ENCODE measurements at regions not wholly inside any gene's neighbourhood (a gene's known extent, or its start where the extent isn't known, plus 50 kb on each side); places are given as distances from the start of the nearest gene placed in this dataset.
"Not testable (repeated sequence)": the region's sequence is repeated elsewhere in the genome, so short reads cannot be mapped to it uniquely, and the experiment has no call there.

- Histone ChIP-seq H3K36me3 (replicated peaks) (no peaks in the 10 kb centered on the region), H3K4me3 (ENCODE audit: low read depth, low read length) (no peak overlapping the region), H3K27ac (no peak overlapping the region), H3K27me3 (replicated peaks) (no peaks in the 10 kb centered on the region)
- in situ Hi-C loops (cut with HindIII; ENCODE audit: low pct_ligation_motif_present, low sequenced_read_pairs): no loop called here
- TF ChIP-seq, protein P1, sequence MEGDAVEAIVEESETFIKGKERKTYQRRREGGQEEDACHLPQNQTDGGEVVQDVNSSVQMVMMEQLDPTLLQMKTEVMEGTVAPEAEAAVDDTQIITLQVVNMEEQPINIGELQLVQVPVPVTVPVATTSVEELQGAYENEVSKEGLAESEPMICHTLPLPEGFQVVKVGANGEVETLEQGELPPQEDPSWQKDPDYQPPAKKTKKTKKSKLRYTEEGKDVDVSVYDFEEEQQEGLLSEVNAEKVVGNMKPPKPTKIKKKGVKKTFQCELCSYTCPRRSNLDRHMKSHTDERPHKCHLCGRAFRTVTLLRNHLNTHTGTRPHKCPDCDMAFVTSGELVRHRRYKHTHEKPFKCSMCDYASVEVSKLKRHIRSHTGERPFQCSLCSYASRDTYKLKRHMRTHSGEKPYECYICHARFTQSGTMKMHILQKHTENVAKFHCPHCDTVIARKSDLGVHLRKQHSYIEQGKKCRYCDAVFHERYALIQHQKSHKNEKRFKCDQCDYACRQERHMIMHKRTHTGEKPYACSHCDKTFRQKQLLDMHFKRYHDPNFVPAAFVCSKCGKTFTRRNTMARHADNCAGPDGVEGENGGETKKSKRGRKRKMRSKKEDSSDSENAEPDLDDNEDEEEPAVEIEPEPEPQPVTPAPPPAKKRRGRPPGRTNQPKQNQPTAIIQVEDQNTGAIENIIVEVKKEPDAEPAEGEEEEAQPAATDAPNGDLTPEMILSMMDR (IDR thresholded peaks at IDR 0.05; ENCODE audit: low read depth, low read length, missing control alignments): no peak
- DNase-seq: no peak
Measured at GRCh38 chr3:56955492-56956111, 104.9 kb upstream of the SPATA12 start.

DNA sequence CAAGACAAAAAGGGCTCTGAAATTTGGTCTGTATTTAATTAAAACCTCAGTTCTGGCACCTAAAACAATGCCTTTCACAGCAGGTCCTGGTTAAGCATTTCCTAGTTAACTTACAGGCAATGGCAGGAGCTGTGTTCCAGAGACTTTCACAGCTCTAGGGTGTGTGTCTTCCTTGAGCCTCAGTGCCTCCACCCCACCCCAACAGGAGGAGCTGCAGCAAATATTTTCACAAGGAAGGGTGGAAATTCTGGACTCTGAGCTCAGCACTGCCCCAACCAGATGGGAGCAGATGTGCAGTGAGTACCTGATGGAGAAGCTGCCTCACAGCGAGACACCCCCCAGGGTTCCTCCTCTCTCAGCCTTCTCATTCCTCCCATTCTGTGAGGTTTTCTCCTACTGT, 106.3 kb upstream of the SPATA12 start:
- no peak overlapping the region for H3K4me3 ChIP-seq (ENCODE audit: low read depth, low read length)
- H3K27me3 ChIP-seq (replicated peaks): no peaks in the 10 kb centered on the region
- H3K36me3 ChIP-seq (replicated peaks): no peaks in the 10 kb centered on the region
- no peak for DNase-seq
- in situ Hi-C loops (cut with HindIII; ENCODE audit: low pct_ligation_motif_present, low sequenced_read_pairs): no loop called here
- no peak overlapping the region for H3K27ac ChIP-seq
- TF ChIP-seq, protein P1 (IDR thresholded peaks at IDR 0.05; ENCODE audit: low read depth, low read length, missing control alignments): no peak

- DNase-seq: no peak
- no peaks in the 10 kb centered on the region for H3K27me3 ChIP-seq (replicated peaks)
- no peak overlapping the region for H3K27ac ChIP-seq
- in situ Hi-C loops (cut with HindIII; ENCODE audit: low pct_ligation_motif_present, low sequenced_read_pairs): no loop called here
- TF ChIP-seq, protein P1 (IDR thresholded peaks at IDR 0.05; ENCODE audit: low read depth, low read length, missing control alignments): no peak
- no peaks in the 10 kb centered on the region for H3K36me3 ChIP-seq (replicated peaks)
- no peak overlapping the region for H3K4me3 ChIP-seq (ENCODE audit: low read depth, low read length)
Measured at GRCh38 chr3:56952846-56953245, 107.6 kb upstream of the SPATA12 start.

DNA sequence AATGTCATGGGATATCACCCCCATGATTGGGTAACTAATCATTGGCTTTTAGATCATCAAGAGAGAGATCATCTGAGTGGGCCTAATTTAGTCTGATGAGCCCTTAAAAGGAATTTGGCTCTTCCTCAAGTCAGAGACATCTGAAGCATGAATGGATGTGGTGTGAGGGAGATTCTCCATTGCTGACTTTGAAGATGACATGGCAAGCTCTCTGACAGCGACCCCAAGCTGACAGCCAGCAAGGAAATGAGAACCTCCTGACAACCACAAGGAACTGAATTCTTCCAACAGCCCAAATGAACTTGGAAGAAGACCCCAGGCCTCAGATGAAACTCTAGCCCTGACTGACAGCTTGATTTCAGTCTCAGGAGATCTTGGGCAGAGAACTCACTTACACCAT, 108.4 kb upstream of the SPATA12 start:
- Histone ChIP-seq H3K27ac (no peak overlapping the region), H3K27me3 (replicated peaks) (no peaks in the 10 kb centered on the region), H3K36me3 (replicated peaks) (no peaks in the 10 kb centered on the region), H3K4me3 (ENCODE audit: low read depth, low read length) (no peak overlapping the region)
- TF ChIP-seq, protein P1 (IDR thresholded peaks at IDR 0.05; ENCODE audit: low read depth, low read length, missing control alignments): no peak
- in situ Hi-C loops (cut with HindIII; ENCODE audit: low pct_ligation_motif_present, low sequenced_read_pairs): no loop called here
- no peak for DNase-seq

- in situ Hi-C loops (cut with HindIII; ENCODE audit: low pct_ligation_motif_present, low sequenced_read_pairs): no loop called here
- TF ChIP-seq, protein P1 (IDR thresholded peaks at IDR 0.05; ENCODE audit: low read depth, low read length, missing control alignments): no peak
- DNase-seq: no peak
- Histone ChIP-seq H3K4me3 (ENCODE audit: low read depth, low read length) (no peak overlapping the region), H3K36me3 (replicated peaks) (no peaks in the 10 kb centered on the region), H3K27me3 (replicated peaks) (no peaks in the 10 kb centered on the region), H3K27ac (no peak overlapping the region)
Measured at GRCh38 chr3:56951366-56951765, 109.1 kb upstream of the SPATA12 start.

- DNase-seq; H3K36me3 ChIP-seq (replicated peaks); H3K27me3 ChIP-seq (replicated peaks); H3K4me3 ChIP-seq (ENCODE audit: low read depth, low read length); in situ Hi-C loops (cut with HindIII; ENCODE audit: low pct_ligation_motif_present, low sequenced_read_pairs); H3K27ac ChIP-seq: not testable (repeated sequence)
Measured at GRCh38 chr3:56945378-56945777, 115.1 kb upstream of the SPATA12 start.
